BJ (cell line): ENCODE measurements at regions not wholly inside any gene's neighbourhood (a gene's known extent, or its start where the extent isn't known, plus 50 kb on each side); places are given as distances from the start of the nearest gene placed in this dataset.

Experiments
- CTCF ChIA-PET: fragments of 350-600 bp; formaldehyde crosslinking; extraction: SDS; loops from one replicate; lab custom pipeline; 2021; ENCODE audit warnings: antibody characterized with exemption, inconsistent platforms; lab: Yijun Ruan, JAX
- POLR2A ChIA-PET: fragments of 300-600 bp; sonication (Branson Sonifier 250); formaldehyde crosslinking; extraction: SDS; loops from one replicate; lab custom pipeline; 2021; ENCODE audit warnings: antibody characterized with exemption; lab: Charles Lee
- DNase-seq: peaks from one replicate; pipeline ENCODE4 v3.0.0-alpha.2; 2011; ENCODE audit warnings: low read depth
- H3K27me3 ChIP-seq: 2 replicates; pipeline ENCODE4 v1.6.0; 2011; ENCODE audit warnings: low read length; ENCODE audit not compliant: control insufficient read depth, insufficient read depth
- H3K36me3 ChIP-seq: 2 replicates; pipeline ENCODE4 v1.5.1; 2011; ENCODE audit warnings: low read length; ENCODE audit not compliant: control insufficient read depth, insufficient read depth
- H3K4me3 ChIP-seq: 2 replicates; pipeline ENCODE4 v1.5.1; 2011; ENCODE audit warnings: low read depth, mild to moderate bottlenecking, control low read depth, low read length
- CTCF ChIP-seq: IDR thresholded peaks from 2 replicates; pipeline ENCODE4 v1.5.1; 2011; ENCODE audit warnings: low read depth, mild to moderate bottlenecking, control low read depth, inconsistent platforms, low read length, moderate library complexity; ENCODE audit not compliant: insufficient read depth

GRCh38 chr4:138716559-138717335 lies 298.8 kb upstream of the NOCT start:
- H3K36me3 ChIP-seq, result no peaks in the 10 kb centered on the region
- no peak overlapping the region for H3K4me3 ChIP-seq
- ChIA-PET POLR2A (interaction anchor here (0.6 kb wide), 1 partner anchor 29 kb away, joined by 5 read pairs; no protein-coding TSS in a partner anchor), CTCF (interaction anchor here (0.8 to 1.6 kb wide), 2 partner anchors 11 to 29 kb away, joined by 3 read pairs; no protein-coding TSS in a partner anchor)
- no peaks in the 10 kb centered on the region; the same call in 1 of the 2 replicates for H3K27me3 ChIP-seq
- DNase-seq, result no peak
- TF ChIP-seq CTCF, result no peak

- Histone ChIP-seq H3K36me3 (no peaks in the 10 kb centered on the region), H3K27me3 (no peaks in the 10 kb centered on the region; the same call in 1 of the 2 replicates), H3K4me3 (no peak overlapping the region)
- POLR2A ChIA-PET, result interaction anchor here (0.5 kb wide), 1 partner anchor 506 kb away, joined by 3 read pairs; no protein-coding TSS in a partner anchor
- no peak for TF ChIP-seq CTCF
- DNase-seq, result no peak
- CTCF ChIA-PET, result no interaction called here
Observed at GRCh38 chr4:138710297-138710696, 305.3 kb upstream of the NOCT start.

- TF ChIP-seq CTCF, result no peak
- H3K4me3 ChIP-seq, result no peak overlapping the region
- no peak for DNase-seq
- H3K36me3 ChIP-seq, result no peaks in the 10 kb centered on the region
- CTCF ChIA-PET, result no interaction called here
- no peaks in the 10 kb centered on the region; the same call in 1 of the 2 replicates for H3K27me3 ChIP-seq
- POLR2A ChIA-PET, result no interaction called here
Observed at GRCh38 chr4:138709859-138710258, 305.7 kb upstream of the NOCT start.

- H3K27me3 ChIP-seq, result no peaks in the 10 kb centered on the region; the same call in 1 of the 2 replicates
- POLR2A ChIA-PET, result no interaction called here
- TF ChIP-seq CTCF, result no peak
- CTCF ChIA-PET, result no interaction called here
- no peak overlapping the region for H3K4me3 ChIP-seq
- no peaks in the 10 kb centered on the region for H3K36me3 ChIP-seq
- DNase-seq, result no peak
Observed at GRCh38 chr4:138707746-138708677, 307.6 kb upstream of the NOCT start.

- ChIA-PET POLR2A (no interaction called here), CTCF (no interaction called here)
- TF ChIP-seq CTCF, result no peak
- Histone ChIP-seq H3K36me3 (no peaks in the 10 kb centered on the region), H3K27me3 (peaks cover 2% of the 10 kb centered on the region), H3K4me3 (no peak overlapping the region)
- DNase-seq, result no peak
Observed at GRCh38 chr4:138706201-138706600, 309.4 kb upstream of the NOCT start.
